NCI-H1417 treated with DMSO at 0.1 percent for 48 hours (cell line): ENCODE measurements at regions not wholly inside any gene's neighbourhood (a gene's known extent, or its start where the extent isn't known, plus 50 kb on each side); places are given as distances from the start of the nearest gene placed in this dataset.
"Not testable (repeated sequence)": the region's sequence is repeated elsewhere in the genome, so short reads cannot be mapped to it uniquely, and the experiment has no call there.

ENCODE experiments used
- DNase-seq: peaks from one replicate; lab custom pipeline; 2025; lab: John Stamatoyannopoulos, UW

DNA sequence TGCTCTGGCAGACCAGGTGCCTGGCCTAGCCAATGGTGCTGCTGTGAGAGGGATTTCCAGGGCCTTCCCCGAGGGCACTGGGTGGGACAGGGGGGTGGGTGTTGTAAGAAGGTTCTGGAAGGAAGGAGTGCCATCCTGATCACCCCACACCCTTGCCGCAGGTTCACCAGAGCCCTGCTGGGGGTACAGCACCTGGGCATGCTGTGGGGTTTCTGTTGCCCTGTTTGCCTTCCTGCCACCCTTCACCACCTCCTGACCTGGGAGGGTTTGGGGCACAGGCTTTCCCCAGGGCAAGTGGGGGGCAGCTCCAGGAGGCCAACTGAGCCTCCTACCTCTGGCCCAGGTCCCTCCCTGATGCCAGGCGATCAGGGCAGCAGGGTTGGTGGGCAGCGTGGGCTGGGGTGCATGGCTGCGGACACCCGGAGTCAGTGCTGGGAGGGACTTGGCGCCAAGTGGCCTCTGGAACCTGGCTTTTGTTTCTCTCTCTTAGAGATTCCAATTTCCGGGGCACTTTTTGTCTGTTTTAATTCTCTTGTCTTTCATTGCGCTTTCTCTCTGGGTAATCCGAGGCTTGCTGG is 318.8 kb downstream of the PTPRU start:
- no peak for DNase-seq

GRCh38 chr1:29554208-29554778 is 318.0 kb downstream of the PTPRU start:
- no peak for DNase-seq

GRCh38 chr1:29551123-29551936 is 315.0 kb downstream of the PTPRU start:
- no peak for DNase-seq

- DNase-seq: no peak
These were observed 314.0 kb downstream of the PTPRU start for GRCh38 chr1:29550119-29550841.

GRCh38 chr1:29549728-29550118 is 313.4 kb downstream of the PTPRU start:
- not testable (repeated sequence) for DNase-seq

DNA sequence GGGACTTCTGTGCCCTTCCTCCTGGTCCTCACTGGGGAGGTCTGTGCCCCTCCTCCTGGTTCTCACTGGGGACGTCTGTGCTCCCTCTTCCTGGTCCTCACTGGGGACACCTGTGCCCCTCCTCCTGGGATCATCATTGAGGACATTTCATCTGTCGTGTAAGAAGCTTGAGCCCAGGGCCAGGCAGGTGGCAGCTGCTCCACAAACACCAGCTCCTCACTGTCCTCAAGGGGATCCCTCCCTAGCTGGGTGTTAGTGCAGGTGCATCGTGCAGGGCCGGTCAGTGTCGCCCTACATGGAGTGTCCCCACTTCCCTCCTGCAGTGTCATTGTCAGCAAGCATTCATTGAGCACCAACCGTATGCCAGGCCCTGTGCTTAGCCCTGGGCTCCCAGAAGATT is 312.7 kb downstream of the PTPRU start:
- no peak for DNase-seq

GRCh38 chr1:29548091-29548490 is 311.8 kb downstream of the PTPRU start:
- no peak for DNase-seq

GRCh38 chr1:29547300-29547699 is 311.0 kb downstream of the PTPRU start:
- DNase-seq: no peak

- no peak for DNase-seq
These were observed 310.2 kb downstream of the PTPRU start for GRCh38 chr1:29546496-29546895.

- DNase-seq: no peak
These were observed 308.1 kb downstream of the PTPRU start for GRCh38 chr1:29544406-29544805.

DNA sequence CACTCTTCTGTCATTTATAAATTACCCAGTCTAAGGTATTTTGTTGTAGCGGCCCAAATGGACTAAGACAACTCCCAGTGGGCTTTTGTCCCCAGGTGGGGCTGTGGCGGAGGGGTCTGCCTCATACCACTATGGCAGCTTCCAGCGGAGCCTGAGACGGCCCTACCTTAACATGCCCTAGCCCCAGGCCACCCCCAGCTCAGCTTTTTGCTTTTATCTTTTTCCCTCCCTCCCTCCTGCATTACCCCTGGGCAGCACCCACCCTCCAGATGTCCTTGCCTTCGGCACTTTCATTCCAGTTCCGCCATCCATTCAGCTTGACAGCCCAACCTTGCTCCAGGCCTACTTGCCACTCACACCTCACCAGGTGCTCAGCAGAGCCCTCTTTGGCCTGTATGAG is 307.3 kb downstream of the PTPRU start:
- DNase-seq: no peak

GRCh38 chr1:29542548-29542947 is 306.2 kb downstream of the PTPRU start:
- no peak for DNase-seq

- DNase-seq: no peak
These were observed 305.3 kb downstream of the PTPRU start for GRCh38 chr1:29541631-29542030.

DNA sequence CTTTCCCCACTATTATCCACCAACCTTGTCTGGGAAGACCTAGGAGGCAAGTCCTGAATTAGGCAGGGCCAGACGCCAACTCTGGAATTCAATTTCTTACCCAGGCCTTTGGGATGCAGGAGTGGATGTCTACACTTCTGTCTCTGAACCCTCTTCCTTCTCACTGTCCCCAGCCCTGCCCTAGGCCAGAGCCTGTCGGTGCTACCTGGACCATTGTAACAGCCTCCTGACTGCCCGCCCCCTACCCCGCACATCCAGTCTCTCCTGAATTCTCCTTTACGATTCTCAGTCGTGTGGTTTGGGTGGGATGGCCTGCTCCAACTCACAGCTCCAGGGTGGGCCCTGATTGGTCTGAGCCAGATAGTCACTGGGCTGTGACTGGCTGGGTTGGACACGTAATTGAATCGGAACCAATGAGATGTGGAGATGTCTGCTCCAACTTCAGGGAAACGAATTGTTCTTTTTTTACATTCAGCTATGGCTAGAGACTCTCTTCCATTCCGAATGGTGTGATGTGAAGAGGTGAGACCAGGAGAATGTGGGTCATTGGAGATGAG is 304.6 kb downstream of the PTPRU start:
- no peak for DNase-seq

- no peak for DNase-seq
These were observed 303.6 kb downstream of the PTPRU start for GRCh38 chr1:29539971-29540370.

DNA sequence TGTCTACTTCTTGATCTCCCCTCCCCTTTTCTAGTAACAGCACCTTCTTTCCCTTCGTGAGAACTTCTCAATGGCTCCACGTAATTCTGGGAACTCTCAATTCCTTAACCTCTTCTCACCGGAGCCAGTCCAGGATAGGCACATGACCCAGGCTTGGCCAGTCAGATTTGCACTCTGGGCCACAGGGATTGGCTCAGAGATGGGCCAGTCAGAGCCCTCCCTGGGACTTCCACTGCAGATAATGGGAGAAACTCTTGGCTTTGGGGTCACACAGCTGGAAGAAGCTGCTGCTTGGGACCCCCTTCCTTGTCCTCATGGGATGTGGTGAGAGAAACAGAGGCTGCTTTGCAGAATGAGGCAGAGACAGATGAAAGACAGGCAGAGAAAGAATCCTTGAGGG is 302.3 kb downstream of the PTPRU start:
- DNase-seq: no peak

DNA sequence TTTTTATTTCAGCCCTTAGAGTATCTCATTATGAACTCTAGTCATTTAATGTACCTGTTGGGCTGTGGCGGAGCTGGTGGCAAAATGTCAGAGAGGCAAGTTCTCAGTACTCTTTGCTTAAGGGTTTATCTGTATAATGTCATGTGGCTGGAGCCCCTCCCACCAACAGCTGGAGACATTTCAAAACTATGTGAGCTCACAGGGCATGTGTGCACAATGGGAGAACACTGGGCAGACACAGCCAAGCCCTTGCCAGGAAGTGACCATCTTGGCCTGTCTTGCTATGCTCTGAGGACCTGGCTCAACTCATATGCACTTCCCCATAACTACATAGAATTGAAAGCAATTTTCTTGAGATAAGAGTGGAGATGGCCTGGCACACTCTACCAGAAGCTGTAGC is 296.4 kb downstream of the PTPRU start:
- no peak for DNase-seq

DNA sequence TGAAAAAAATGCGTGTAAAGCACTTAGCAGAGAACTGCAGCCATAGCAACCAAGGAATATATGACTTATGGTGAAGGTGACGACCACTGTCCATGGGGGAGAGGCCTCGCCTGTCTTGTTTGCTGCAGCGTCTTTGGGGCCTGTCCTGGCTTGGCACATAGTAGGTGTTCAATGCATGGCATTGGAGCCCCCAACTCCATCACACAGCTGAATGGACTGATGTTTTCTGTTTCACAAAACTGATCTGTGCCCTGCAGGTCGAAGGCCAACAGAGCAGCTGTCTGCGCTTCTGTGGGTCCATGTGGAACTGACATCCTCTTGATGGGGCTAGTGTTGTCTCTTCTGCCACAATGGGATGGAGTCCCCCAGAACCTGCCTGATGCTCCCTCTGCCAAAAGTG is 296.0 kb downstream of the PTPRU start:
- no peak for DNase-seq

DNA sequence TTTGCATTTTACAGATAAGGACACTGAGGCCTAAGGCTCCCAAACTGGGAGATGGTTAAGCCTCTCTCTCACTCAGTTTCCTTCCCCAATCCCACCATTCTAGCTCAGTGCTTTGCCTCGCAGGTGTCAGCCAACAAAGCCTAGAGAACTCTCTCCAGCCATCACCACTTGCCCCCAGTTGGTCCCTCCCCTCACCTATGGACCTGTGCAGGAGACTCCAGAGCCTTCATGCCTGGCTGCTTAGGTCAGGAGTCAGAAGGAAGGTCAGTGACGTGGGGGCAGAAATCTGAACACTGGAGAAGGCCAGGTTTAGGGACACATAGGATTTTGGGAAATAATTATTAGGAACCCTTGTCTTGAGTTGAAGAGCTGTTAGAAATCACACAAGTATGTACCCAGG is 295.3 kb downstream of the PTPRU start:
- no peak for DNase-seq

GRCh38 chr1:29529677-29530278 is 293.5 kb downstream of the PTPRU start:
- no peak for DNase-seq

DNA sequence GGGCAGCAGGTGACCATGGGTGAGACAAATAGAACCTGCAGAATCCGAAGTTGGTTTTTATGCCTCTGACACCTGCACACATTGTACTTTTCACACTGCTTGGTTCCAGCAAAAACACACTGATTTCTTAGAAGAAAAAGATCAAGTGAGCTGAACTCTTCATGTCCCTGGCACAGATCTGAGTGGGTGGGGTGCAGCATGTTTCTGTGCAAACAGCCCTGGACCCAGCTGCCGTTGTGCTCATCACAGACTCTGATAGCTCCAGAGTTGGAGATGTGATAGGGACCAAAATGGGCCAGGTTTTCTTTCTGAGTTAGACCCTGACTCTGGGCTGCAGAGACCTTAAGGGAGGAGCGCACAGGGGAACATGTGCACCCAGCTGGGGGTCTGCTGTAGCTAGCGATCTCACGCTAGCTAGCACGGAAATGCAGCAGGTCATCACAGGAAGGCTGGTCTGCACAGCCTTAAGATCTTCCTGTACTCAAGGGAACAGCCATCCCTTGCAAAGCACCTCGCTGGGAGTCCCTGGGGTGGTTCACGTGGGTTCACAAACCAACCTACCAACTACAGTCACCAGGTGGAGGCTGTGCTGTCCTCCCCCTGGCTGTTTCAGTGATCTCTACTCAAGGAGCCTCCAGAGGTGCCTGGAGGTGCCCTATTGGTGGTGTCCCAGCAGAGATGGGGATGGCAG is 291.1 kb downstream of the PTPRU start:
- DNase-seq: no peak

GRCh38 chr1:29525941-29526340 is 289.6 kb downstream of the PTPRU start:
- DNase-seq: no peak
